ENCODE measurements at regions not wholly inside any gene's neighbourhood (a gene's known extent, or its start where the extent isn't known, plus 50 kb on each side); places are given as distances from the start of the nearest gene placed in this dataset.

- no peaks in the 10 kb centered on the region for H3K36me3 Mint-ChIP-seq
Measured at GRCh38 chrX:6383917-6384316, 151.0 kb downstream of the VCX3A start.

GRCh38 chrX:6383488-6383887 lies 151.4 kb downstream of the VCX3A start:
- H3K4me3 ChIP-seq (ENCODE audit: low read length in 2 of 2): no peak overlapping the region
- H3K27ac Mint-ChIP-seq: no peak overlapping the region
- H3K4me3 Mint-ChIP-seq: no peak overlapping the region
- no peaks in the 10 kb centered on the region for H3K9me3 ChIP-seq (ENCODE audit: control insufficient read depth in 1 of 2, low read length in 2 of 2)
- no peaks in the 10 kb centered on the region for H3K36me3 ChIP-seq (ENCODE audit: insufficient read depth, low read length)
- H3K27me3 Mint-ChIP-seq: no peaks in the 10 kb centered on the region
- no peaks in the 10 kb centered on the region for H3K27me3 ChIP-seq (ENCODE audit: insufficient read depth, low read length)
- H3K27ac ChIP-seq (ENCODE audit: low read depth, low read length): no peak overlapping the region
- no peak for DNase-seq
- H3K36me3 Mint-ChIP-seq: no peaks in the 10 kb centered on the region
- intact Hi-C loops (cut with micrococcal nuclease): no loop called here
- ChIA-PET CTCF (ENCODE audit: partially characterized antibody) (no interaction called here), POLR2A (ENCODE audit: partially characterized antibody) (no interaction called here)
- no peaks in the 10 kb centered on the region for H3K4me1 Mint-ChIP-seq
- peaks cover 0 to 13% (median 2%) of the 10 kb centered on the region in 8 donors for H3K9me3 Mint-ChIP-seq
- no peaks in the 10 kb centered on the region for H3K4me1 ChIP-seq (ENCODE audit: insufficient read depth, low read length)

More at GRCh38 chrX:6383917-6384316, 151.0 kb downstream of the VCX3A start:
- Histone ChIP-seq H3K27ac (ENCODE audit: low read depth, low read length) (no peak overlapping the region), H3K4me1 (ENCODE audit: insufficient read depth, low read length) (no peaks in the 10 kb centered on the region), H3K9me3 (ENCODE audit: control insufficient read depth in 1 of 2, low read length in 2 of 2) (no peaks in the 10 kb centered on the region), H3K4me3 (ENCODE audit: low read length in 2 of 2) (no peak overlapping the region), H3K36me3 (ENCODE audit: insufficient read depth, low read length) (no peaks in the 10 kb centered on the region), H3K27me3 (ENCODE audit: insufficient read depth, low read length) (no peaks in the 10 kb centered on the region)
- intact Hi-C loops (cut with micrococcal nuclease): no loop called here
- H3K9me3 Mint-ChIP-seq: peaks cover 0 to 13% (median 2%) of the 10 kb centered on the region in 8 donors
- H3K27me3 Mint-ChIP-seq: no peaks in the 10 kb centered on the region
- ChIA-PET POLR2A (ENCODE audit: partially characterized antibody) (no interaction called here), CTCF (ENCODE audit: partially characterized antibody) (no interaction called here)
- H3K4me1 Mint-ChIP-seq: no peaks in the 10 kb centered on the region
- no peak overlapping the region for H3K4me3 Mint-ChIP-seq
- no peak overlapping the region for H3K27ac Mint-ChIP-seq
- DNase-seq: no peak

- no peaks in the 10 kb centered on the region for H3K36me3 Mint-ChIP-seq
- no peaks in the 10 kb centered on the region for H3K27me3 ChIP-seq (ENCODE audit: insufficient read depth, low read length)
- no peak for DNase-seq
- ChIA-PET POLR2A (ENCODE audit: partially characterized antibody) (no interaction called here), CTCF (ENCODE audit: partially characterized antibody) (no interaction called here)
- no peaks in the 10 kb centered on the region for H3K9me3 ChIP-seq (ENCODE audit: control insufficient read depth in 1 of 2, low read length in 2 of 2)
- peaks cover 0 to 13% (median 2%) of the 10 kb centered on the region in 8 donors for H3K9me3 Mint-ChIP-seq
- no peak overlapping the region for H3K4me3 ChIP-seq (ENCODE audit: low read length in 2 of 2)
- H3K4me1 Mint-ChIP-seq: no peaks in the 10 kb centered on the region
- no peak overlapping the region for H3K4me3 Mint-ChIP-seq
- intact Hi-C loops (cut with micrococcal nuclease): no loop called here
- no peak overlapping the region for H3K27ac ChIP-seq (ENCODE audit: low read depth, low read length)
- no peaks in the 10 kb centered on the region for H3K4me1 ChIP-seq (ENCODE audit: insufficient read depth, low read length)
- no peak overlapping the region for H3K27ac Mint-ChIP-seq
- no peaks in the 10 kb centered on the region for H3K27me3 Mint-ChIP-seq
- no peaks in the 10 kb centered on the region for H3K36me3 ChIP-seq (ENCODE audit: insufficient read depth, low read length)
Measured at GRCh38 chrX:6382284-6382683, 152.6 kb downstream of the VCX3A start.

GRCh38 chrX:6377103-6377764 lies 148.6 kb upstream of the NLGN4X start:
- no peaks in the 10 kb centered on the region for H3K36me3 Mint-ChIP-seq
- DNase-seq: no peak
- no peaks in the 10 kb centered on the region for H3K27me3 Mint-ChIP-seq
- H3K9me3 Mint-ChIP-seq: peaks cover 0 to 6% (median 2%) of the 10 kb centered on the region in 8 donors
- Histone ChIP-seq H3K4me1 (ENCODE audit: insufficient read depth, low read length) (no peaks in the 10 kb centered on the region), H3K27ac (ENCODE audit: low read depth, low read length) (no peak overlapping the region), H3K9me3 (ENCODE audit: control insufficient read depth in 1 of 2, low read length in 2 of 2) (no peaks in the 10 kb centered on the region), H3K27me3 (ENCODE audit: insufficient read depth, low read length) (no peaks in the 10 kb centered on the region), H3K4me3 (ENCODE audit: low read length in 2 of 2) (no peak overlapping the region), H3K36me3 (ENCODE audit: insufficient read depth, low read length) (no peaks in the 10 kb centered on the region)
- no peaks in the 10 kb centered on the region for H3K4me1 Mint-ChIP-seq
- no peak overlapping the region for H3K4me3 Mint-ChIP-seq
- intact Hi-C loops (cut with micrococcal nuclease): no loop called here
- CTCF ChIA-PET (ENCODE audit: partially characterized antibody): no interaction called here
- no peak overlapping the region for H3K27ac Mint-ChIP-seq
- POLR2A ChIA-PET (ENCODE audit: partially characterized antibody): no interaction called here

GRCh38 chrX:6374556-6374955 lies 145.9 kb upstream of the NLGN4X start:
- H3K36me3 ChIP-seq (ENCODE audit: insufficient read depth, low read length): no peaks in the 10 kb centered on the region
- H3K4me3 Mint-ChIP-seq: no peak overlapping the region
- H3K36me3 Mint-ChIP-seq: no peaks in the 10 kb centered on the region
- H3K4me3 ChIP-seq (ENCODE audit: low read length in 2 of 2): no peak overlapping the region
- peaks cover 0 to 6% (median 0%) of the 10 kb centered on the region in 8 donors for H3K9me3 Mint-ChIP-seq
- H3K27ac ChIP-seq (ENCODE audit: low read depth, low read length): no peak overlapping the region
- H3K27ac Mint-ChIP-seq: no peak overlapping the region
- H3K27me3 Mint-ChIP-seq: no peaks in the 10 kb centered on the region
- H3K4me1 Mint-ChIP-seq: no peaks in the 10 kb centered on the region
- intact Hi-C loops (cut with micrococcal nuclease): no loop called here
- DNase-seq: no peak
- no peaks in the 10 kb centered on the region for H3K27me3 ChIP-seq (ENCODE audit: insufficient read depth, low read length)
- ChIA-PET CTCF (ENCODE audit: partially characterized antibody) (no interaction called here), POLR2A (ENCODE audit: partially characterized antibody) (no interaction called here)
- no peaks in the 10 kb centered on the region for H3K9me3 ChIP-seq (ENCODE audit: control insufficient read depth in 1 of 2, low read length in 2 of 2)
- no peaks in the 10 kb centered on the region for H3K4me1 ChIP-seq (ENCODE audit: insufficient read depth, low read length)

- Histone ChIP-seq H3K27me3 (ENCODE audit: insufficient read depth, low read length) (no peaks in the 10 kb centered on the region), H3K36me3 (ENCODE audit: insufficient read depth, low read length) (no peaks in the 10 kb centered on the region), H3K27ac (ENCODE audit: low read depth, low read length) (no peak overlapping the region), H3K4me1 (ENCODE audit: insufficient read depth, low read length) (no peaks in the 10 kb centered on the region), H3K4me3 (ENCODE audit: low read length in 2 of 2) (no peak overlapping the region), H3K9me3 (ENCODE audit: control insufficient read depth in 1 of 2, low read length in 2 of 2) (no peaks in the 10 kb centered on the region)
- no peaks in the 10 kb centered on the region for H3K27me3 Mint-ChIP-seq
- H3K36me3 Mint-ChIP-seq: no peaks in the 10 kb centered on the region
- no peak for DNase-seq
- POLR2A ChIA-PET (ENCODE audit: partially characterized antibody): no interaction called here
- H3K27ac Mint-ChIP-seq: no peak overlapping the region
- no peak overlapping the region for H3K4me3 Mint-ChIP-seq
- peaks cover 0 to 7% (median 0%) of the 10 kb centered on the region in 8 donors for H3K9me3 Mint-ChIP-seq
- CTCF ChIA-PET (ENCODE audit: partially characterized antibody): no interaction called here
- H3K4me1 Mint-ChIP-seq: no peaks in the 10 kb centered on the region
- intact Hi-C loops (cut with micrococcal nuclease): no loop called here
Measured at GRCh38 chrX:6372981-6373380, 144.3 kb upstream of the NLGN4X start.

- Histone ChIP-seq H3K4me1 (ENCODE audit: insufficient read depth, low read length) (no peaks in the 10 kb centered on the region), H3K4me3 (ENCODE audit: low read length in 2 of 2) (no peak overlapping the region), H3K27ac (ENCODE audit: low read depth, low read length) (no peak overlapping the region), H3K9me3 (ENCODE audit: control insufficient read depth in 1 of 2, low read length in 2 of 2) (no peaks in the 10 kb centered on the region), H3K27me3 (ENCODE audit: insufficient read depth, low read length) (no peaks in the 10 kb centered on the region), H3K36me3 (ENCODE audit: insufficient read depth, low read length) (no peaks in the 10 kb centered on the region)
- no peaks in the 10 kb centered on the region for H3K4me1 Mint-ChIP-seq
- no peak for DNase-seq
- no peak overlapping the region for H3K4me3 Mint-ChIP-seq
- H3K36me3 Mint-ChIP-seq: no peaks in the 10 kb centered on the region
- ChIA-PET CTCF (ENCODE audit: partially characterized antibody) (no interaction called here), POLR2A (ENCODE audit: partially characterized antibody) (no interaction called here)
- no peaks in the 10 kb centered on the region for H3K27me3 Mint-ChIP-seq
- peaks cover 0 to 7% (median 0%) of the 10 kb centered on the region in 8 donors for H3K9me3 Mint-ChIP-seq
- intact Hi-C loops (cut with micrococcal nuclease): no loop called here
- H3K27ac Mint-ChIP-seq: no peak overlapping the region
Measured at GRCh38 chrX:6371353-6371752, 142.7 kb upstream of the NLGN4X start.

- ChIA-PET CTCF (ENCODE audit: partially characterized antibody) (no interaction called here), POLR2A (ENCODE audit: partially characterized antibody) (no interaction called here)
- Mint-ChIP-seq H3K4me1 (no peaks in the 10 kb centered on the region), H3K4me3 (no peak overlapping the region), H3K36me3 (no peaks in the 10 kb centered on the region), H3K27ac (no peak overlapping the region), H3K27me3 (no peaks in the 10 kb centered on the region), H3K9me3 (peaks cover 0 to 13% (median 3%) of the 10 kb centered on the region in 8 donors)
- Histone ChIP-seq H3K4me3 (ENCODE audit: low read length in 2 of 2) (no peak overlapping the region), H3K9me3 (ENCODE audit: control insufficient read depth in 1 of 2, low read length in 2 of 2) (no peaks in the 10 kb centered on the region), H3K36me3 (ENCODE audit: insufficient read depth, low read length) (no peaks in the 10 kb centered on the region), H3K27me3 (ENCODE audit: insufficient read depth, low read length) (no peaks in the 10 kb centered on the region), H3K4me1 (ENCODE audit: insufficient read depth, low read length) (no peaks in the 10 kb centered on the region), H3K27ac (ENCODE audit: low read depth, low read length) (no peak overlapping the region)
- no peak for DNase-seq
- intact Hi-C loops (cut with micrococcal nuclease): no loop called here
Measured at GRCh38 chrX:6363188-6363587, 134.5 kb upstream of the NLGN4X start.

All from CD4-positive, alpha-beta memory T cell (primary cell).